ENCODE measurements at regions not wholly inside any gene's neighbourhood (a gene's known extent, or its start where the extent isn't known, plus 50 kb on each side); places are given as distances from the start of the nearest gene placed in this dataset.

DNA sequence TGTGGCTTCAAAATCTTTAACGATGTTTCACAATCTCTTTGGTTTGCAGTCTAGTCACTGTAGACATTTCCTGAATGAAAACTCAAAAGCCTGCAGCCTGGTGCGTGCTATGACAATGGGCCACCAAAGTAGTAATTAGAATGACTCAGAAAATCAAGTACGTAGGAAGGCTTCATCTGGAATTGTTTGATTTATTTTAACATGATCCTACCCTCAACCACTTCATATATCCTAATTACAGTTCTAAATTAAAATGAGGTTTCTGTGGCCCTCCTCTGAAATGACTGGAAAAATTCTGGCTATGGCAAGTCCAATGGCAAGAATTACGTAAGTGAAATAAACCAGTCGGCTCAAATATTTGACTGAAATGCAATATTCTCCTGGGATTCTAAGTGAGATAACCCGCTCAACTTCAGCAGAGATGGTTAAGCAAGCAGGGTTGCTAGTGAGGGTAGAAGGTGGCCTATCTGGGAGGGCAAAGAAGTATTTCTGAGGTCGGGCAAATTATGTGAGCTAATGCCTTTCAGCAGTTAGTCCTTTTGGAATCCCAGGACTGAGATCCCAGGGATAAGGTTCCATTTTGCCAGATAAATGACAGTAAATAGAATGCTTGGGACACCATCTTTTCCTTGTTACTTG lies 145.6 kb upstream of the MYOCD start:
- TF ChIP-seq FOXA1 (IDR thresholded peaks at IDR 0.05) (no peak), CTBP1 (IDR thresholded peaks at IDR 0.05; ENCODE audit: borderline replicate concordance) (no peak), FOXK2 (IDR thresholded peaks at IDR 0.05) (no peak), FOXM1 (IDR thresholded peaks at IDR 0.05; ENCODE audit: borderline replicate concordance) (no peak), SP1 (IDR thresholded peaks at IDR 0.05) (no peak), BHLHE40 (IDR thresholded peaks at IDR 0.05; ENCODE audit: borderline replicate concordance) (no peak)
- TF ChIP-seq, protein P1, sequence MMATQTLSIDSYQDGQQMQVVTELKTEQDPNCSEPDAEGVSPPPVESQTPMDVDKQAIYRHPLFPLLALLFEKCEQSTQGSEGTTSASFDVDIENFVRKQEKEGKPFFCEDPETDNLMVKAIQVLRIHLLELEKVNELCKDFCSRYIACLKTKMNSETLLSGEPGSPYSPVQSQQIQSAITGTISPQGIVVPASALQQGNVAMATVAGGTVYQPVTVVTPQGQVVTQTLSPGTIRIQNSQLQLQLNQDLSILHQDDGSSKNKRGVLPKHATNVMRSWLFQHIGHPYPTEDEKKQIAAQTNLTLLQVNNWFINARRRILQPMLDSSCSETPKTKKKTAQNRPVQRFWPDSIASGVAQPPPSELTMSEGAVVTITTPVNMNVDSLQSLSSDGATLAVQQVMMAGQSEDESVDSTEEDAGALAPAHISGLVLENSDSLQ (IDR thresholded peaks at IDR 0.05) = no peak
